Testis (tissue), 2 donors: ENCODE measurements at regions not wholly inside any gene's neighbourhood (a gene's known extent, or its start where the extent isn't known, plus 50 kb on each side); places are given as distances from the start of the nearest gene placed in this dataset.

Experiments used
- DNase-seq: peaks from one replicate; pipeline ENCODE4 v3.0.0-alpha.2; 2019
- H3K27ac ChIP-seq, 2 donors: fragments of 200-600 bp; sonication (generic); one replicate each; pipeline ENCODE4 v1.5.1; 2019
- H3K27me3 ChIP-seq: fragments of 200-600 bp; sonication (generic); one replicate; pipeline ENCODE4 v1.5.1; 2019
- H3K36me3 ChIP-seq: fragments of 200-600 bp; sonication (generic); one replicate; pipeline ENCODE4 v1.5.1; 2017; ENCODE audit warnings: low read depth; ENCODE audit errors: missing control alignments
- H3K4me1 ChIP-seq: fragments of 200-600 bp; sonication (generic); one replicate; pipeline ENCODE4 v1.5.1; 2019
- H3K4me3 ChIP-seq, 2 donors: fragments of 200-600 bp; sonication (generic); one replicate each; pipeline ENCODE4 v1.5.1; 2017 to 2019
- H3K9me3 ChIP-seq: fragments of 200-600 bp; sonication (generic); one replicate; pipeline ENCODE4 v1.5.1; 2017
- POLR2A ChIP-seq: fragments of 450-650 bp; IDR thresholded peaks from one replicate; pipeline ENCODE4 v1.6.1; 2017; ENCODE audit warnings: antibody characterized with exemption, mild to moderate bottlenecking, moderate library complexity
- WGBS, 2 donors: methylation state at CpG; one replicate each; pipeline ENCODE4 v1.1.5; 2018; 5-methylcytosine and 5-hydroxymethylcytosine counted together
- intact Hi-C: fragments of 100-400 bp; cut with DNase I; formaldehyde crosslinking; loops from one replicate; pipeline ENCODE4 v1.15.1; 2023; ENCODE audit warnings: low total_unique reads
- TF ChIP-seq, protein P1 (sequence below), 3 experiments: fragments of 450-650 bp in 2 of 3; fragments of 200-600 bp in 1 of 3; sonication (generic) in 1 of 3; IDR thresholded peaks; one replicate each; pipeline ENCODE4 v1.5.1; 2016 to 2019; ENCODE audit warnings: antibody characterized with exemption in 3 of 3, mild to moderate bottlenecking in 2 of 3, moderate library complexity in 1 of 3

DNA sequence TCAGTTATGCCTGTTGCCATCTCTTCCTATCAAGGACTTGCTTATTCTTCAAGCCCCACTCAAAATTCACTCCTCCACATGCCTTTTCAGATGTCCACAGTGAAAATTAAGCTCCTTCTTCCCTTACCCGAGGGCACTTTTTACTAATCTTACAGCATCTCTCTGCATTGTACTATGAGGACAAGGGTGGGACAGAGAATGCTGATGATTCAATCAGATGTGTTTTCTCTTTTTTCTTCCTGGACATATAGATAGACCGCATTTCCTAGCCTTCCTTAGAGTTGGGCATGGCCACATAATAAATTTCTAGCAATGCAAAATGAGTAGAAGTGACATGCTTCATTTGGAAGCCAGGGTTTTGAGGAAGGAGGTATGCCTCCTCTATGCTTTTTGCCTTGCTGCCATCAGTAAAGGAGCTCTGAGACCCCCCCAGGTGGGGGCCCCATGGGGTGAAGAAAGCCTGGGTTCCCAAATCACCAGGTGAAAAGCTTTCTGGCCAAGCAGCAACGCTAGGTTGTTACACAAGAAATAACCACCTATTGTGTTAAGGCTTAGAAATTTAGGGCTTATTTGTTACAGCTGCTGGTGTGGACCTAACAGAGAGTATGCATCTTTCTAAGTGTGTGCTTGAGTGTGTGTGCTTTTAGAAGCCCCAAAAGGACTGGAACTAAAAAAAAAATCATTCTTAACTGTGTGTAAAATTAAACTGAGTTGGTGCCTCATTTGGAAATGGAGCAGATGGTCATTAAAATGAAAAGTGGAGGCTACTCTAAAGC, 424.5 kb downstream of the STK39 start:
- no peak overlapping the region for H3K27ac ChIP-seq
- H3K36me3 ChIP-seq = no peaks in the 10 kb centered on the region
- no peaks in the 10 kb centered on the region for H3K9me3 ChIP-seq
- DNase-seq = no peak
- H3K4me1 ChIP-seq = no peaks in the 10 kb centered on the region
- no peaks in the 10 kb centered on the region for H3K27me3 ChIP-seq
- H3K4me3 ChIP-seq = no peak overlapping the region
- TF ChIP-seq, protein P1, sequence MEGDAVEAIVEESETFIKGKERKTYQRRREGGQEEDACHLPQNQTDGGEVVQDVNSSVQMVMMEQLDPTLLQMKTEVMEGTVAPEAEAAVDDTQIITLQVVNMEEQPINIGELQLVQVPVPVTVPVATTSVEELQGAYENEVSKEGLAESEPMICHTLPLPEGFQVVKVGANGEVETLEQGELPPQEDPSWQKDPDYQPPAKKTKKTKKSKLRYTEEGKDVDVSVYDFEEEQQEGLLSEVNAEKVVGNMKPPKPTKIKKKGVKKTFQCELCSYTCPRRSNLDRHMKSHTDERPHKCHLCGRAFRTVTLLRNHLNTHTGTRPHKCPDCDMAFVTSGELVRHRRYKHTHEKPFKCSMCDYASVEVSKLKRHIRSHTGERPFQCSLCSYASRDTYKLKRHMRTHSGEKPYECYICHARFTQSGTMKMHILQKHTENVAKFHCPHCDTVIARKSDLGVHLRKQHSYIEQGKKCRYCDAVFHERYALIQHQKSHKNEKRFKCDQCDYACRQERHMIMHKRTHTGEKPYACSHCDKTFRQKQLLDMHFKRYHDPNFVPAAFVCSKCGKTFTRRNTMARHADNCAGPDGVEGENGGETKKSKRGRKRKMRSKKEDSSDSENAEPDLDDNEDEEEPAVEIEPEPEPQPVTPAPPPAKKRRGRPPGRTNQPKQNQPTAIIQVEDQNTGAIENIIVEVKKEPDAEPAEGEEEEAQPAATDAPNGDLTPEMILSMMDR (IDR thresholded peaks at IDR 0.05) = no peak
- TF ChIP-seq POLR2A = no peak
- intact Hi-C loops = no loop called here
- WGBS, 2 donors = 73 to 78% methylated on average over 3 of the region's 3 CpGs

DNA sequence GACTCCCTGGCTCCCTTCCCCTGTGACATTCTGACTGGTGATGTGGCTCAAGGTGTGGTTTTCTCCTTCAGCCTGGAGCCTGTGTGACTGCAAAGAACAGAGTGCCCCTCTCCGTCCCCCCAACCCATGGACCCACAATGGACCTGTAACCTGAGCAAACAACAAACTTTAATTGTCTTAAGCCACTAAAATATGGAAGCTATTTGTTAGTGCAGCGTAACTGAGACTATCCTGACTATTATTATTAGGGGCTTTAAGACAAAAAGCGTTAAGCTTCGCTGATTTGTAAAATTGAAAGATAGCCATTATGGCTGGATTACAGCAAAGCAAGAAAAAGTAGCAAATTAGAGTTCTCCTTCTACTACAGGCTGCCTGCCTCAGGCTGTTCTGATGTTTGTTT, 426.9 kb downstream of the STK39 start:
- no peak for DNase-seq
- 92 to 95% methylated on average over 4 of the region's 4 CpGs for WGBS, 2 donors
- Histone ChIP-seq H3K36me3 (no peaks in the 10 kb centered on the region), H3K27ac (no peak overlapping the region), H3K9me3 (no peaks in the 10 kb centered on the region), H3K4me3 (no peak overlapping the region), H3K4me1 (no peaks in the 10 kb centered on the region), H3K27me3 (no peaks in the 10 kb centered on the region)
- intact Hi-C loops = no loop called here
- TF ChIP-seq, protein P1 (IDR thresholded peaks at IDR 0.05) = no peak
- TF ChIP-seq POLR2A = no peak

DNA sequence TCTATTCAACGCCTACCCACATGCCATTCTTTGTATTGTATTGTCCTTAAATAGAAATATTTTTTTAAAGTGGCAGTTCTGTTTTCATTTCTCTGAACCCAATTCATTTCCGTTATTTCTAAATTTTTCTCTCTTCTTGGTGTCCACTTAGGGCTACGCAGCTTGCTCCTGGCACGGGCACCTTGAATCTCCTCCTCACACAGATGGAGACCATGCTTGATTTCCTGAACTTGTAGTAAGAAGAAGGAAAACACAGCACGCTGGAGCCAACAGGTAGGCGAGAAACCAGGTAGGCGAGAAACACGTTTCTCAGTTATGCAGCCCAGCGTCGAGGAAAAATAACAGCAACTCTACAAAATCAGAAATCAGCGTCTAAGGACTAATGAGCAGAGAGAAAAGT, 428.9 kb downstream of the STK39 start:
- H3K4me3 ChIP-seq = no peak overlapping the region
- H3K27ac ChIP-seq = no peak overlapping the region
- H3K9me3 ChIP-seq = no peaks in the 10 kb centered on the region
- H3K27me3 ChIP-seq = no peaks in the 10 kb centered on the region
- TF ChIP-seq, protein P1 (IDR thresholded peaks at IDR 0.05) = no peak
- TF ChIP-seq POLR2A = no peak
- H3K4me1 ChIP-seq = no peaks in the 10 kb centered on the region
- 92 to 94% methylated on average over 11 of the region's 11 CpGs for WGBS, 2 donors
- intact Hi-C loops = no loop called here
- no peaks in the 10 kb centered on the region for H3K36me3 ChIP-seq
- DNase-seq = no peak

DNA sequence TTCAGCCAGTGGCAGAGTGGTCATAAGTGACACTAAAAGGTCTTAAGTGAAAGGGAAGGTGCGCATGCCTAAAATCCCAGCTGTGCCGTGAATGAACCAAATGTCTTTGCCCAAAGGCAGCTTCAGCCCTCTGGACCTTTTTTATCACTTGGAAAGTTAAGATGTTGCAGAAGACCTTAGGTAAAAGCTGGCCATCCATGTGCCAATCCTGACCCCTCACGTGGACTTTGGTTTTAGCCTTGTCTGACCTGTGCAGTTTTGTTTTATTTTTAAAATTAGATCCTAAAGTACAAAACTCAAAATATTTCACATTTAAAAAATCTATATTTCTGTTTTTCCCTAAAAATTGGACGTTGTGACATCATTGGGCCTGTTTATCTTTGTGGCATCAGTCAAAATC, 429.5 kb downstream of the STK39 start:
- DNase-seq = no peak
- Histone ChIP-seq H3K36me3 (no peaks in the 10 kb centered on the region), H3K4me3 (no peak overlapping the region), H3K9me3 (no peaks in the 10 kb centered on the region), H3K27ac (no peak overlapping the region), H3K4me1 (no peaks in the 10 kb centered on the region), H3K27me3 (no peaks in the 10 kb centered on the region)
- intact Hi-C loops = no loop called here
- TF ChIP-seq, protein P1 (IDR thresholded peaks at IDR 0.05) = no peak
- TF ChIP-seq POLR2A = no peak
- 92 to 94% methylated on average over 4 of the region's 4 CpGs for WGBS, 2 donors

DNA sequence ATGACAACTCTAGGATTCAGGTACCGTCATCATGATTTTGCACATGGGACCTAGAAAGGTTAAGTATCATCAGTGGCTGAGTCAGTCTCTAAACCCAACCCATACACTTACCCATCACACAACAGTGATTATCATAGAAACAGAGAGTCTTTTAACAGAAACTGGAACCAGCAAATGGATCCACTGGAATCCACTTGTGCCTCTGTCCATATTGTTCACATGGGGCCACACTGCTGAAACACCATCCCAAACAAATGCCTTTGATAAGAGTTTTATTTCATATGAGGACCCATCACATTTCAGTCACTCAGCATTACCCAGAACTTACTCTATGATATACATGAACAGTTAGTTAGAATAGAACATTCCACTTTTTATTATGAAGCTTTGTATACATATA, 430.0 kb downstream of the STK39 start:
- H3K4me3 ChIP-seq = no peak overlapping the region
- WGBS, 2 donors = 96 to 100% methylated on average over 1 of the region's 1 CpG

More for the DNA sequence above, 430.0 kb downstream of the STK39 start:
- H3K27me3 ChIP-seq = no peaks in the 10 kb centered on the region
- no peaks in the 10 kb centered on the region for H3K9me3 ChIP-seq
- no peak overlapping the region for H3K27ac ChIP-seq
- no peaks in the 10 kb centered on the region for H3K4me1 ChIP-seq
- intact Hi-C loops = no loop called here
- H3K36me3 ChIP-seq = no peaks in the 10 kb centered on the region
- TF ChIP-seq POLR2A = no peak
- TF ChIP-seq, protein P1 (IDR thresholded peaks at IDR 0.05) = no peak
- no peak for DNase-seq
